ENCODE measurements at regions not wholly inside any gene's neighbourhood (a gene's known extent, or its start where the extent isn't known, plus 50 kb on each side); places are given as distances from the start of the nearest gene placed in this dataset.

- H3K4me1 ChIP-seq (ENCODE audit: control insufficient read depth, insufficient read depth, low read length, poor library complexity, severe bottlenecking): no peaks in the 10 kb centered on the region
- H3K27ac ChIP-seq (ENCODE audit: low read depth, low read length, severe bottlenecking): no peak overlapping the region
- H3K9me3 ChIP-seq (ENCODE audit: control insufficient read depth, low read length): no peaks in the 10 kb centered on the region
These were observed 72.8 kb upstream of the MC4R start for GRCh38 chr18:60445341-60445740.

GRCh38 chr18:60446821-60447220, 74.2 kb upstream of the MC4R start:
- Histone ChIP-seq H3K27ac (ENCODE audit: low read depth, low read length, severe bottlenecking) (no peak overlapping the region), H3K36me3 (ENCODE audit: control insufficient read depth, insufficient read depth, low read length) (no peaks in the 10 kb centered on the region), H3K9me3 (ENCODE audit: control insufficient read depth, low read length) (no peaks in the 10 kb centered on the region), H3K4me1 (ENCODE audit: control insufficient read depth, insufficient read depth, low read length, poor library complexity, severe bottlenecking) (no peaks in the 10 kb centered on the region), H3K4me3 (ENCODE audit: extremely low read depth, insufficient read depth, low read length, poor library complexity, severe bottlenecking) (no peak overlapping the region)
- WGBS, 2 experiments (ENCODE audit: insufficient coverage in 2 of 2): 79 to 81% methylated on average over 3 to 4 of the region's 5 CpGs

More at GRCh38 chr18:60445341-60445740, 72.8 kb upstream of the MC4R start:
- Histone ChIP-seq H3K4me3 (ENCODE audit: extremely low read depth, insufficient read depth, low read length, poor library complexity, severe bottlenecking) (no peak overlapping the region), H3K36me3 (ENCODE audit: control insufficient read depth, insufficient read depth, low read length) (no peaks in the 10 kb centered on the region)

- H3K9me3 ChIP-seq (ENCODE audit: control insufficient read depth, low read length): no peaks in the 10 kb centered on the region
- WGBS, 2 experiments (ENCODE audit: insufficient coverage in 2 of 2): 88 to 91% methylated on average over 2 of the region's 3 CpGs
- no peaks in the 10 kb centered on the region for H3K4me1 ChIP-seq (ENCODE audit: control insufficient read depth, insufficient read depth, low read length, poor library complexity, severe bottlenecking)
- no peaks in the 10 kb centered on the region for H3K36me3 ChIP-seq (ENCODE audit: control insufficient read depth, insufficient read depth, low read length)
- H3K27ac ChIP-seq (ENCODE audit: low read depth, low read length, severe bottlenecking): no peak overlapping the region
- H3K4me3 ChIP-seq (ENCODE audit: extremely low read depth, insufficient read depth, low read length, poor library complexity, severe bottlenecking): no peak overlapping the region
These were observed 76.1 kb upstream of the MC4R start for GRCh38 chr18:60448487-60449267.

- H3K27ac ChIP-seq (ENCODE audit: low read depth, low read length, severe bottlenecking): no peak overlapping the region
- H3K4me3 ChIP-seq (ENCODE audit: extremely low read depth, insufficient read depth, low read length, poor library complexity, severe bottlenecking): no peak overlapping the region
- no CpG with 5 or more reads among the region's 1 CpG for WGBS, 2 experiments (ENCODE audit: insufficient coverage in 2 of 2)
- no peaks in the 10 kb centered on the region for H3K36me3 ChIP-seq (ENCODE audit: control insufficient read depth, insufficient read depth, low read length)
- no peaks in the 10 kb centered on the region for H3K4me1 ChIP-seq (ENCODE audit: control insufficient read depth, insufficient read depth, low read length, poor library complexity, severe bottlenecking)
- H3K9me3 ChIP-seq (ENCODE audit: control insufficient read depth, low read length): no peaks in the 10 kb centered on the region
These were observed 79.8 kb upstream of the MC4R start for GRCh38 chr18:60452421-60452820.

- Histone ChIP-seq H3K36me3 (ENCODE audit: control insufficient read depth, insufficient read depth, low read length) (no peaks in the 10 kb centered on the region), H3K4me3 (ENCODE audit: extremely low read depth, insufficient read depth, low read length, poor library complexity, severe bottlenecking) (no peak overlapping the region), H3K9me3 (ENCODE audit: control insufficient read depth, low read length) (no peaks in the 10 kb centered on the region), H3K27ac (ENCODE audit: low read depth, low read length, severe bottlenecking) (no peak overlapping the region), H3K4me1 (ENCODE audit: control insufficient read depth, insufficient read depth, low read length, poor library complexity, severe bottlenecking) (no peaks in the 10 kb centered on the region)
- no CpG with 5 or more reads among the region's 3 CpGs for WGBS, 2 experiments (ENCODE audit: insufficient coverage in 2 of 2)
These were observed 94.1 kb upstream of the MC4R start for GRCh38 chr18:60466677-60467076.

- Histone ChIP-seq H3K27ac (ENCODE audit: low read depth, low read length, severe bottlenecking) (no peak overlapping the region), H3K36me3 (ENCODE audit: control insufficient read depth, insufficient read depth, low read length) (no peaks in the 10 kb centered on the region), H3K4me1 (ENCODE audit: control insufficient read depth, insufficient read depth, low read length, poor library complexity, severe bottlenecking) (no peaks in the 10 kb centered on the region), H3K4me3 (ENCODE audit: extremely low read depth, insufficient read depth, low read length, poor library complexity, severe bottlenecking) (no peak overlapping the region), H3K9me3 (ENCODE audit: control insufficient read depth, low read length) (no peaks in the 10 kb centered on the region)
- WGBS, 2 experiments (ENCODE audit: insufficient coverage in 2 of 2): 80 to 86% methylated on average over 1 to 2 of the region's 5 CpGs
These were observed 97.0 kb upstream of the MC4R start for GRCh38 chr18:60469387-60470100.

GRCh38 chr18:60471652-60472051, 99.1 kb upstream of the MC4R start:
- Histone ChIP-seq H3K4me1 (ENCODE audit: control insufficient read depth, insufficient read depth, low read length, poor library complexity, severe bottlenecking) (no peaks in the 10 kb centered on the region), H3K4me3 (ENCODE audit: extremely low read depth, insufficient read depth, low read length, poor library complexity, severe bottlenecking) (no peak overlapping the region), H3K27ac (ENCODE audit: low read depth, low read length, severe bottlenecking) (no peak overlapping the region), H3K36me3 (ENCODE audit: control insufficient read depth, insufficient read depth, low read length) (no peaks in the 10 kb centered on the region), H3K9me3 (ENCODE audit: control insufficient read depth, low read length) (no peaks in the 10 kb centered on the region)
- WGBS, 2 experiments (ENCODE audit: insufficient coverage in 2 of 2): no CpG with 5 or more reads among the region's 1 CpG

- Histone ChIP-seq H3K9me3 (ENCODE audit: control insufficient read depth, low read length) (no peaks in the 10 kb centered on the region), H3K4me1 (ENCODE audit: control insufficient read depth, insufficient read depth, low read length, poor library complexity, severe bottlenecking) (no peaks in the 10 kb centered on the region), H3K4me3 (ENCODE audit: extremely low read depth, insufficient read depth, low read length, poor library complexity, severe bottlenecking) (no peak overlapping the region), H3K27ac (ENCODE audit: low read depth, low read length, severe bottlenecking) (no peak overlapping the region), H3K36me3 (ENCODE audit: control insufficient read depth, insufficient read depth, low read length) (no peaks in the 10 kb centered on the region)
- no CpG with 5 or more reads among the region's 2 CpGs for WGBS, 2 experiments (ENCODE audit: insufficient coverage in 2 of 2)
These were observed 112.6 kb upstream of the MC4R start for GRCh38 chr18:60485201-60485600.

GRCh38 chr18:60493066-60493465, 120.5 kb upstream of the MC4R start:
- Histone ChIP-seq H3K4me3 (ENCODE audit: extremely low read depth, insufficient read depth, low read length, poor library complexity, severe bottlenecking) (no peak overlapping the region), H3K36me3 (ENCODE audit: control insufficient read depth, insufficient read depth, low read length) (no peaks in the 10 kb centered on the region), H3K27ac (ENCODE audit: low read depth, low read length, severe bottlenecking) (no peak overlapping the region), H3K4me1 (ENCODE audit: control insufficient read depth, insufficient read depth, low read length, poor library complexity, severe bottlenecking) (no peaks in the 10 kb centered on the region), H3K9me3 (ENCODE audit: control insufficient read depth, low read length) (no peaks in the 10 kb centered on the region)
- 28% methylated on average over 2 of the region's 4 CpGs; no CpG with 5 or more reads in 1 of the 2 experiments for WGBS, 2 experiments (ENCODE audit: insufficient coverage in 2 of 2)

- H3K27ac ChIP-seq (ENCODE audit: low read depth, low read length, severe bottlenecking): no peak overlapping the region
- no peak overlapping the region for H3K4me3 ChIP-seq (ENCODE audit: extremely low read depth, insufficient read depth, low read length, poor library complexity, severe bottlenecking)
- 94 to 96% methylated on average over 4 of the region's 4 CpGs for WGBS, 2 experiments (ENCODE audit: insufficient coverage in 2 of 2)
- H3K36me3 ChIP-seq (ENCODE audit: control insufficient read depth, insufficient read depth, low read length): no peaks in the 10 kb centered on the region
- H3K9me3 ChIP-seq (ENCODE audit: control insufficient read depth, low read length): no peaks in the 10 kb centered on the region
- H3K4me1 ChIP-seq (ENCODE audit: control insufficient read depth, insufficient read depth, low read length, poor library complexity, severe bottlenecking): no peaks in the 10 kb centered on the region
These were observed 127.1 kb upstream of the MC4R start for GRCh38 chr18:60499675-60500074.

GRCh38 chr18:60500960-60501359, 128.4 kb upstream of the MC4R start:
- Histone ChIP-seq H3K4me1 (ENCODE audit: control insufficient read depth, insufficient read depth, low read length, poor library complexity, severe bottlenecking) (no peaks in the 10 kb centered on the region), H3K9me3 (ENCODE audit: control insufficient read depth, low read length) (no peaks in the 10 kb centered on the region), H3K36me3 (ENCODE audit: control insufficient read depth, insufficient read depth, low read length) (no peaks in the 10 kb centered on the region), H3K4me3 (ENCODE audit: extremely low read depth, insufficient read depth, low read length, poor library complexity, severe bottlenecking) (no peak overlapping the region), H3K27ac (ENCODE audit: low read depth, low read length, severe bottlenecking) (no peak overlapping the region)
- 100% methylated on average over 2 of the region's 2 CpGs for WGBS, 2 experiments (ENCODE audit: insufficient coverage in 2 of 2)
